Body of pancreas (tissue), 4 donors: ENCODE measurements at regions not wholly inside any gene's neighbourhood (a gene's known extent, or its start where the extent isn't known, plus 50 kb on each side); places are given as distances from the start of the nearest gene placed in this dataset.

Experiments
- ATAC-seq: fragments of 150-250 bp; one replicate; pipeline ENCODE4 v1.9.1; 2016
- DNase-seq, 4 donors: peaks; one replicate each; pipeline ENCODE4 v3.0.0-alpha.2; 2019
- H3K27ac ChIP-seq, 4 donors: fragments of 200-600 bp; sonication (generic); 1 replicate in 3 of 4; 2 replicates in 1 of 4; pipeline versions ENCODE4 v1.5.1 to v1.6.1; 2016 to 2019; ENCODE audit warnings: mild to moderate bottlenecking in 1 of 4, mixed read lengths in 1 of 4, moderate library complexity in 1 of 4
- H3K27me3 ChIP-seq, 2 donors: fragments of 200-600 bp; sonication (generic); one replicate each; pipeline ENCODE4 v1.6.0; 2016; ENCODE audit warnings: mild to moderate bottlenecking in 1 of 2
- H3K36me3 ChIP-seq, 2 donors: fragments of 200-600 bp; sonication (generic); replicated peaks in 1 of 2; 2 replicates each; pipeline ENCODE4 v1.5.1; 2016; ENCODE audit warnings: low read depth in 2 of 2; ENCODE audit not compliant: insufficient read depth in 1 of 2
- H3K4me1 ChIP-seq: fragments of 200-600 bp; sonication (generic); one replicate; pipeline ENCODE4 v1.6.0; 2016
- H3K4me3 ChIP-seq, 2 donors: fragments of 200-600 bp; sonication (generic); 1 replicate in 1 of 2; 2 replicates in 1 of 2; pipeline ENCODE4 v1.5.1; 2016 to 2019
- H3K9me3 ChIP-seq, 3 donors: fragments of 200-600 bp; sonication (generic); 1 replicate in 2 of 3; 2 replicates in 1 of 3; pipeline ENCODE4 v1.5.1; 2016
- CTCF ChIP-seq, 7 experiments: fragments of 450-650 bp in 4 of 7; fragments of 200-600 bp in 3 of 7; sonication (generic) in 3 of 7; IDR thresholded peaks; one replicate each; pipeline ENCODE4 v1.5.1; 2016 to 2019; ENCODE audit warnings: antibody characterized with exemption in 7 of 7
- POLR2A ChIP-seq, 3 donors: fragments of 450-650 bp; IDR thresholded peaks; one replicate each; pipeline ENCODE4 v1.6.1; 2016; ENCODE audit warnings: antibody characterized with exemption in 3 of 3, mild to moderate bottlenecking in 2 of 3
- WGBS, 2 donors: methylation state at CpG; one replicate each; pipeline ENCODE4 v1.1.5; 2017; 5-methylcytosine and 5-hydroxymethylcytosine counted together
- intact Hi-C: fragments of 100-400 bp; cut with DNase I; formaldehyde crosslinking; loops from one replicate; pipeline ENCODE4 v1.15.1; 2023

GRCh38 chr12:126862500-126862899, 1404.5 kb upstream of the TMEM132C start:
- ATAC-seq (no peak), DNase-seq (no peak)
- Histone ChIP-seq H3K9me3 (no peaks in the 10 kb centered on the region), H3K27me3 (no peaks in the 10 kb centered on the region), H3K27ac (no peak overlapping the region), H3K4me3 (no peak overlapping the region), H3K4me1 (no peaks in the 10 kb centered on the region), H3K36me3 (no peaks in the 10 kb centered on the region)
- no peak for TF ChIP-seq CTCF (IDR thresholded peaks at IDR 0.05)
- intact Hi-C loops: no loop called here
- WGBS, 2 donors: 71 to 74% methylated on average over 4 of the region's 4 CpGs

GRCh38 chr12:126869644-126870043, 1397.3 kb upstream of the TMEM132C start:
- ATAC-seq: no peak
- H3K27ac ChIP-seq: no peak overlapping the region
- WGBS, 2 donors: 66 to 72% methylated on average over 2 of the region's 2 CpGs
- no peak for DNase-seq
- no peaks in the 10 kb centered on the region for H3K4me1 ChIP-seq
- no peak for TF ChIP-seq CTCF (IDR thresholded peaks at IDR 0.05)
- H3K4me3 ChIP-seq: no peak overlapping the region
- H3K9me3 ChIP-seq: no peaks in the 10 kb centered on the region
- intact Hi-C loops: loop anchor here (10.0 kb wide), 1 partner anchor 795 kb away; no protein-coding TSS in a partner anchor
- H3K36me3 ChIP-seq: no peaks in the 10 kb centered on the region
- H3K27me3 ChIP-seq: no peaks in the 10 kb centered on the region

GRCh38 chr12:126873701-126874100, 1393.3 kb upstream of the TMEM132C start:
- no peak for DNase-seq
- no peak overlapping the region for H3K27ac ChIP-seq
- WGBS, 2 donors: 84 to 86% methylated on average over 5 of the region's 5 CpGs
- no peaks in the 10 kb centered on the region for H3K4me1 ChIP-seq
- H3K36me3 ChIP-seq: no peaks in the 10 kb centered on the region
- H3K27me3 ChIP-seq: no peaks in the 10 kb centered on the region
- no peak overlapping the region for H3K4me3 ChIP-seq
- intact Hi-C loops: loop anchor here (10.0 kb wide), 1 partner anchor 799 kb away; no protein-coding TSS in a partner anchor
- ATAC-seq: no peak
- TF ChIP-seq POLR2A (IDR thresholded peaks at IDR 0.05) (no peak), CTCF (IDR thresholded peaks at IDR 0.05) (no peak)
- H3K9me3 ChIP-seq: no peaks in the 10 kb centered on the region

GRCh38 chr12:126874427-126875026, 1392.4 kb upstream of the TMEM132C start:
- H3K9me3 ChIP-seq: no peaks in the 10 kb centered on the region
- H3K27me3 ChIP-seq: no peaks in the 10 kb centered on the region
- no peaks in the 10 kb centered on the region for H3K4me1 ChIP-seq
- TF ChIP-seq CTCF (IDR thresholded peaks at IDR 0.05) (peak; percentile 82 to 90 (median 85)), POLR2A (IDR thresholded peaks at IDR 0.05) (no peak)
- DNase-seq (peak; percentile 67 to 79 (median 72)), ATAC-seq (peak; percentile 75)
- WGBS, 2 donors: 19 to 24% methylated on average over 7 to 8 of the region's 8 CpGs
- intact Hi-C loops: loop anchor here (10.0 kb wide), 1 partner anchor 800 kb away; no protein-coding TSS in a partner anchor
- no peak overlapping the region for H3K27ac ChIP-seq
- no peaks in the 10 kb centered on the region for H3K36me3 ChIP-seq
- H3K4me3 ChIP-seq: no peak overlapping the region

GRCh38 chr12:126879842-126880241, 1387.1 kb upstream of the TMEM132C start:
- Histone ChIP-seq H3K4me3 (no peak overlapping the region), H3K27ac (no peak overlapping the region), H3K36me3 (no peaks in the 10 kb centered on the region), H3K4me1 (peaks cover 12% of the 10 kb centered on the region), H3K27me3 (no peaks in the 10 kb centered on the region), H3K9me3 (no peaks in the 10 kb centered on the region)
- intact Hi-C loops: loop anchor here (10.0 kb wide), 1 partner anchor 805 kb away; no protein-coding TSS in a partner anchor
- TF ChIP-seq CTCF (IDR thresholded peaks at IDR 0.05) (no peak), POLR2A (IDR thresholded peaks at IDR 0.05) (no peak)
- no peak for ATAC-seq
- DNase-seq: no peak
- WGBS, 2 donors: 56 to 58% methylated on average over 2 of the region's 2 CpGs
